Kidney glomerular epithelial cell (primary cell): ENCODE measurements at regions not wholly inside any gene's neighbourhood (a gene's known extent, or its start where the extent isn't known, plus 50 kb on each side); places are given as distances from the start of the nearest gene placed in this dataset.
A peak's percentile ranks its signal among the peaks of the same experiment; 100 is the strongest.
"Not testable (repeated sequence)": the region's sequence is repeated elsewhere in the genome, so short reads cannot be mapped to it uniquely, and the experiment has no call there.

ENCODE experiments used
- DNase-seq: peaks from one replicate; lab custom pipeline; 2025; lab: John Stamatoyannopoulos, UW

GRCh38 chr5:41995193-41995592 is 70.1 kb downstream of the FBXO4 start:
- no peak for DNase-seq

- DNase-seq = no peak
These were observed 76.6 kb downstream of the FBXO4 start for GRCh38 chr5:42001673-42002072.

- DNase-seq = not testable (repeated sequence)
These were observed 78.8 kb downstream of the FBXO4 start for GRCh38 chr5:42003852-42004251.

GRCh38 chr5:42005561-42006153 is 80.6 kb downstream of the FBXO4 start:
- DNase-seq = peak; percentile 23

DNA sequence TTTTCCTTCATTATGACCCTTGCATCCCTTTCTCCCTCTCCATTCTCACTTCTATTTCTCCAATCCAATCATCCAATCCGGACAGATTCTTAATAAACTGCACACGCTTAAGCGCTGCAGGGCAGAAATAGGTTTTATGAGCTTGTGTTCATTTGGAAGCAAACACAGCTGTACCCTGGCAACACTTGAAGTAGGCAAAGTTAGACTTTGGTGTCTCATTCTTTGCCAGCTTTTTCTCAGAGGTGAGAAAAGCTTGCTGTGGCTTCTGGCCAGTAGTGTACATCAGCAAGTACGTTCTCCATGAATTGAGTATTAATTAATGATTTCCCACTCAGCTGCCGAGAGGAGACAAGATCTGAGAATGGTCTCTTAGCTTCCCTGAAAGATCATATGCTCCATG is 88.5 kb downstream of the FBXO4 start:
- no peak for DNase-seq

DNA sequence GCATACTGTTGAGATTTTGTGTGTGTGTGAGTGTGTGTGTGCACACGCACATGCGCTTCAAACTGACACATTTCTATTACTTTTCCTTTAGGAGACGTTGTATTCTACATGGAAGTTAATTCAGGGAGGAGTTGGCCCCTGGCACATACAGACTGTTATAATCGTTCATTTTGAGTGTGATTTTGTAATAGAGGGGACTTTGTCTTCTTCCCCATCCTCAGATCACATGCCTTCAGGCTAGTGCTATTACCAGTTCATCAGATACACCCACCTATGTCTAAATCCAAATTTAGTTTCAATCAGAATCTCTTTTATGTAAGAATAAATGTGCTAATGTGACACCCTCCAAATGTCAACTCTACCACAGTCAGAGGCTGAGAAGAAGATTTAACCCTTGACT is 90.2 kb downstream of the FBXO4 start:
- no peak for DNase-seq

DNA sequence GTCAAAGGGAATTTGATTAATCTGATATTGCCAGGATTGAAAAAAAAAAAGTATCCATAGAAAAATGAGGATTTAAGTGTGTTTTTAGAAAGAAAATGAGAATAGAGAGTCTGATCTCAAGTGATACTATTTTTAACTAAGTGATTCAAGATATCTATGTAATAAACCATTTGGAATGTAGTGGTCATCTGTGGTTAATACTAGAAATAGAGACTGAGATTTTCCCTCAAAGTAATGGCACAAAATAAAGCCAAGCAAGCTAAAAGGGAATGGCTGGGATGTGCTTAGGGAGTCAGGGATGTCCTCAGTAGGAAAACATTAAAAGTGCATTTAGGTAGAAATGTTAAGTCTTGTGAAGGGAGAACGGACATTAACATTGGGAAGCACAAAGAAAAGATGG is 90.6 kb downstream of the FBXO4 start:
- no peak for DNase-seq

GRCh38 chr5:42020788-42021530 is 95.9 kb downstream of the FBXO4 start:
- peak; percentile 2 for DNase-seq

- no peak for DNase-seq
These were observed 96.8 kb downstream of the FBXO4 start for GRCh38 chr5:42021923-42022322.

DNA sequence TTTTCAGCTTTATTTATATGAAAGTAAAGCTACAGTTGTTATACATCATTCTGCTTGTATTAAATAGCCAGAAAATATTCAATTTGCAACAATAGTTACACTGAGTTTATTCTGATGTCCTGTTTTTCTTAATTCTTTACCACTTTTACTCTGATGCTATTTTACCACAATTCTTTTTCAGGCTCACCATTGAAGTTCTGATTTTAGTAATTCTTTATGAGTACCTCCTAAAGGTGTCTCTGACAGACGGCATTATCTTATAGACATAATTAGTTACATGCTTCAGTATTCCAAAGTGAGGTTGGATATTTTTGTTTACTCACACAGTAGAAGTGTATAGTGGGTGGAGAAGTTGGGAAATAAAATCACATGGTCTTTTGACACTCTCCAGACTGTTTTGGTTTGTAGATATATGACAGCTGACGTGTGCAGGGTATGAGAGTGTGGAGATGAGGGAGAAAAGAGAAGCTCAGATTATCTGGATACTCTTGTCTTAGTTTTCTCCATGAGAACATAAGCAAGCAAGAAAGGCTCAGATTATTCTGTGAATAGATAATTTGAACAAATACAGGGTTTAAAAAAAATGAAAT is 97.4 kb downstream of the FBXO4 start:
- DNase-seq = no peak

DNA sequence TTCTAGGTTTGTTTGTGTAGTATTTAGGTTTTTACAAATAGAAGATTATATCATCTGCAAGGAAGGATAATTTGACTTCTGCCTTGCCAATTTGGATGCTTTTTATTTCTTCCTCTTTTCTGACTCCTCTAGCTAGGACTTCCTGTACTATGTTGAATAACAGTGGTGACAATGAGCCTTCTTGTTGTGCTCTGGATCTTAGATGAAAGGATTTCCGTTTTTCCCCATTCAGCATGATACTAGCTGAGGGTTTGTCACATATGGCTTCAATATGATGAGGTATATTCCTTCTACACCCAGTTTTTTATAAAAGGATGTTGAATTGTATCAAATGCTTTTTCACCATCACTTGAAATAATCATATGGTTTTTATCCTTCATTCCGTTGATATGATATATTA is 101.4 kb downstream of the FBXO4 start:
- DNase-seq = no peak

DNA sequence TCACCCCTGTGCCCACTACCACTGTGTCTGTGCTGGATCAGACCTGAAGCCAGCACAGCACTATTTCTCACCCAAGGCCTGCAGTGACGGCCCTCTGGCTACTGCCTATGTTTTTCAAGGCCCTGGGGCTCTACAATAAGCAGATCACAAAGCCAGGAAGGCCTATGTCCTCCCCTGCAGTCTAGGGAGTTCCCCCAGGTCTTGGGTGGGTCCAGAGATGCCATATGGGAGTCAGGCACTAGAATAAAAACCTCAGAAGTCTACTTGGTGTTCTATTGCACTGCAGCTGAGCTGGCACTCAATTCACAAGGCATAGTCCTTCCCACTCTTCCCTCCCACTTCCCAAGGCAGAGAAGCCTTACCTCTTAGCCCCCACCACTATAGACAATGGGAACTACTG is 107.1 kb downstream of the FBXO4 start:
- DNase-seq = no peak

DNA sequence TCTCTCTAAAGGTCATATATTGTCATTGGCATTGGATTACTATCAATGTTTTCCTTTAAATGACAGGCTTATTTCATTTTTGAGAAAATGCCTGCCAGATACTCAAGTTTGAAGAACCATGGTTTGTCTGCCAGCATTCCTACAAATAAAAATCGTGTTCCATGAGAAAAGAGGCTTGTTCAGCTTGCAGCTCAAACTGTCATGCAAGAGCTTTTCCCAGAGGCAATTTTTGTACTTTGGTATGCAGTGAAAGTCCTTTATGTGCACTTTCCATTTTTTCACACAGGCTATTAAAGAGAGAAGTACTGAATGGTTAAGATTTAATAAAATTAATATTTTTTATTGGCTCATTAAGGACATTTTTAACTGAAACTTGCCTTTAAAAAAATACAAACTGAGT is 110.4 kb downstream of the FBXO4 start:
- no peak for DNase-seq

DNA sequence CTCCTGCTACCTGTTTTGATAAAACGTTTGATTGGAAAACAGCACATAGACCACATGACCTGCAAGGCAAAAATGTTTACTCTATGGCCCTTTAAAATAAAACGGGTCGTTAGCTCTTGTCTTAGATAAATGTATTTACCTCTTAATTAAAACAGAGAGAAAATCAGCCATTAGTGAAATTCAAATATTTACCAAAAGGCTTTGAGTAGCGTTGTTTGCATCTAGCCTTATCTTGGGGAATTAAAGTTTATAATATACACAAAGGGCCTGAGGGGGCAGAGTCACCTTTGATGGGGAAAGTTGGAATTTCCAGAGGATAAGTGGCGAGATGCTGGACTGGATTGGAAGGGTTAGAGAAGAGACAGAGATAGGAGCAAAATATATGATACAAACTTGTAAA is 111.3 kb downstream of the FBXO4 start:
- no peak for DNase-seq

DNA sequence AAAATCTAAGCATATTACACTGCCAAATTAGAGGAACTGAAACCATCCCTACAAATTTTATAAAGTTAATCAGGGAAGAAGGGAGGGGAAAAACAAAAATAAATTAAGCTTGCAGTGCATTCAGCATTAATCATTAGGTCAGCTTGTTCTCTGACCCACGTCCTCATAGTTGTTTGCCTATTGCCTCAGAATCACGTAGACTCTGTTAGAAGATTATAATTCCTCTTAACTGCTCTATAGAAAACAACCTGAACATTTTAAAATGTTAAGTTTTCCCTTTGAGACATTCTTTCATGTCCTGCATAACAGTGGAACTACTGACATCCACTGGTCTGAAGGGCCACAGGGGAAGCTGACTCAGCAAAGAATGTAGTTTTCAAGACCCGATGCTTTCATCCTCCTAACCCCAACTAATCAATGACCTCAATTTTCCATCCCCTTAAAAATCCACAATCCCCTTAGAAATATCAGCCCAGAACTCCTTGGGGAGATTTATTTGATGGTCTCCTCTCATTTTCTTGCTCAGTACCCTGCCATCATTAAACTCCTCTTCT is 112.4 kb downstream of the FBXO4 start:
- DNase-seq = no peak

GRCh38 chr5:42043400-42043799 is 118.3 kb downstream of the FBXO4 start:
- no peak for DNase-seq

GRCh38 chr5:42057254-42057690 is 132.2 kb downstream of the FBXO4 start:
- DNase-seq = no peak

GRCh38 chr5:42059291-42059690 is 134.2 kb downstream of the FBXO4 start:
- peak; percentile 58 for DNase-seq

GRCh38 chr5:42059778-42060464 is 134.8 kb downstream of the FBXO4 start:
- no peak for DNase-seq

GRCh38 chr5:42061121-42061520 is 136.0 kb downstream of the FBXO4 start:
- no peak for DNase-seq

DNA sequence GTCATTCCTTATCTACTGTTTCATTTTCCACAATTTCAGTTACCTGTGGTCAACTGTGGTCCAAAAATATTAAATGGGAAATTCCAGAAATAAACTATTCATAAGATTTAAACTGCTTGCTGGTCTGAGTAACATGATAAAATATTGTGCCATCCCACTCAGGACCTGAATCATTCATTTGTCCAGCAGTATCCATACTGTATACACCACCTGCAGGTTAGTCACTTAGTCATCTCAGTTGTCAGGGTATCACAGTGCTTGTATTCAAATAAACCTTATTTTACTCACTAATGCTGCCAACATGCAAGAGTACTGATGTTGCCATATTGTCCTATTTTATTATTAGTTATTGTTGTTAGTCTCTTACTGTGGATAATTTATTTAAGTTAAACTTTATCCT is 139.7 kb downstream of the FBXO4 start:
- no peak for DNase-seq

- DNase-seq = no peak
These were observed 141.1 kb downstream of the FBXO4 start for GRCh38 chr5:42066131-42066530.

DNA sequence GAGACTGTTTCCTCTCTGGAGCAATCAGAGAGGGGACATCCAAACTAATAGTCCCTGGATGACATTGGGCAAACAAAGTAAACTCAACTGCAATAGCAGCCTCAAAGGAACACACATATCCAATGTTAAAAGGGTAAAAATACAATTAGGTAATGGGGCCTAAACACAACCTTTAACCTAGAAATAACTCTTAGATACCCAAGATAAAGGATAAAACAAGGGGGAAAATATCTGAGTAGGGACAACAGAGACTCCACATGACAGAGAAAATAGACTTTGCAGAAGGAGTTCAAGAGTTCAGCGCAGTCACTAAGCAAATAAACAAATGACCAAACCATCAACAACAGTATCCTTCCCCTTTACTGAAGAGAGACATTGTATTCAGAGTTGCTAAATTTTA is 149.3 kb downstream of the FBXO4 start:
- DNase-seq = no peak
